COLO668 (cell line): ENCODE measurements at regions not wholly inside any gene's neighbourhood (a gene's known extent, or its start where the extent isn't known, plus 50 kb on each side); places are given as distances from the start of the nearest gene placed in this dataset.
"Not testable (repeated sequence)": the region's sequence is repeated elsewhere in the genome, so short reads cannot be mapped to it uniquely, and the experiment has no call there.

Experiments used
- DNase-seq: peaks from one replicate; lab custom pipeline; 2025; ENCODE audit not compliant: unreplicated experiment; lab: John Stamatoyannopoulos, UW

DNA sequence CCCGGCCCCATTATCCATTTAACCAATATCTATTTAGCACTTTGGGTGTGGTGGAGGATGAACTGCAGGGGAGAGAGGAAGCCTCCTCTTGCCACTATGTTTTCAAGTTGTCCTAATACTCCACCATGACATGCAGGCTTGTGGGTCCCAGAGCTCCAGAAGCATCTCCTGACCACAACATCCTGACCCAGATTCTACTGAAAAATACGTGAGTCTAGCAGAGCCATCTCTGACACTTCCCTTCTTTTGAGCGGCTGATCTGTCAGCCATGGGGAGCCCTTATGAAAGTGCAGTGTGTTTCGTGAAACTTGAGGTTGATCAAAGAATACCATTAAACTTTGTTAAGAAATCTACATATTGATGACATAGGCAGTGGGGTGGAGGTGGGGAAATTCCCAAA is 126.6 kb downstream of the UNC93B1 start:
- not testable (repeated sequence) for DNase-seq

DNA sequence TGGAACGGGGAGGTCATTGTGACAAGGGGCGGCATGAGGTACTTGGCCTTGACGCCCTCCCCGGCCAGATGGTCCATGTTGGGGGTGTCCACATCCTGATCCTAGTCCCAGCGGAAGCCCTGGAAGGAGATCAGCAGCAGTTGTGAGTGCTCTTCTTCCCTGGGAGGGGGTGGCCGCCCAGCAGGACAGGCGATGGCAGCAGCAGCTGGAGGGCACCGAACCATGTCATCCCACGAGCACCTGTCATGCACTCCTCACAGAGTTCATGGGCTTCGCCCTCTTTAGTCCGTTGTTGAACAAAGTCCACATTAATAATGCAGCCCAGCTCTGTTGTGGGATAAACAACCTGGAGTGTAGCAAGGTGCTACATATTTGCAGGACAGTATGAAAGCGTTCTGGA is 130.7 kb downstream of the UNC93B1 start:
- DNase-seq, result peak; percentile 85

DNA sequence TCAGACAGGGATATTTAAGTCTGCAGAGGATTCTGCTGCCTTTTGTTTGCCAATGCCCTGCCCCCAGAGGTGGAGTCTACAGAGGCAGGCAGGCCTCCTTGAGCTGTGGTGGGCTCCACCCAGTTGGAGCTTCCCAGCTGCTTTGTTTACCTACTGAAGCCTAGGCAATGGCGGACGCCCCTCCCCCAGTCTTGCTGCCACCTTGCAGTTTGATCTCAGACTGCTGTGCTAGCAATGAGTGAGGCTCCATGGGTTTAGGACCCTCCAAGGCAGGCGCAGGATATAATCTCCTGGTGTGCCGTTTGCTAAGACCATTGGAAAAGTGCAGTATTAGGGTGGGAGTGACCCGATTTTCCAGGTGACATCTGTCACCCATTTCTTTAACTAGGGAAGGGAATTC is 132.7 kb downstream of the UNC93B1 start:
- peak; percentile 35 for DNase-seq

DNA sequence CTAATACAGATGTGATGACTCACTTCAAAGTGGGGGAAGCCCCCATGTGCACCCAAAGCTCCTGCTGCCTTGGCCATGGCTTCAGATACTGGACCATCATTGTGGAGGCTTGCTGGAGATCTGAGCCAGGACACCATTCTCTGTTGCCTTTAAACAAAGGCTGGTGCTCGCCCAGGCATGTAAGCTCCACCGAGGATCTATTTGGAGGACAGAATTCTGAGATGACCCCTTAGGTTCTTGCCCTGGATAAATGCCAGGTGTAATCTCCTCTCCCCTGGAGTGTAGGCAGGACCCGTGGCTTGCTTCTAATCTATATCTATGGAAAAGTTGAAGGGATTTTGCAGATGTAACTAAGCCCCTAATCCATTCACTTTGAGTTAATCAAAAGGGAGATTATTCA is 141.0 kb downstream of the UNC93B1 start:
- DNase-seq, result not testable (repeated sequence)

DNA sequence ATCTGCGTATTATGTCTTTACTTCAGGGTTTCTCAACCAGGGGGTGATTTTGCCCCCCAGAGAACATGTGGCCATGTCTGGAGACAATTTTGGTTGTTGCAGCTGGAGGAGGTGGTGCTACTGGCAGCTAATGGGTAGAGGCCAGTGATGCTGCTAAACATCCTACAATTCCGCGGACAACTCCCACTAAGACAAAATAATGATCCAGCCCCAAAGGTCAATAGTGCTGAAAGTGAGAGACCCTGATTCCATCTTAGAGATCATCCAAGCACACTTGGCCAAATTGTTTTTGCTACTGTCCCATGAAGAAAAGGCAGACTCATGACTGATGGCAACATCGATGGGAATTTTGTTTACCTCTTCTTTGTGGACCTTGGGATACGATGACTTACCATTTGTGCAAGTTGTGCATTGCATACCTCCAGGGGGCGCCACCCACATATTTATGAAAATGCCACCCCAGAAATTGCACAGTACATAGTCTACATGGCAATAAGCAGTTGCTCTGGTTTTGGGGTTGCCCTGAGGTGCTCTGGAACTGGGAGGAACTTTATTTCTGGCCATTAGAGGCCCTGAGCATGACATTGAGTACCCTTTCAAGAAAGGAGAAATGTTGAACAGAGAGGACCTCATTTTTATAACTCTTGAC is 144.3 kb downstream of the UNC93B1 start:
- DNase-seq, result not testable (repeated sequence)

DNA sequence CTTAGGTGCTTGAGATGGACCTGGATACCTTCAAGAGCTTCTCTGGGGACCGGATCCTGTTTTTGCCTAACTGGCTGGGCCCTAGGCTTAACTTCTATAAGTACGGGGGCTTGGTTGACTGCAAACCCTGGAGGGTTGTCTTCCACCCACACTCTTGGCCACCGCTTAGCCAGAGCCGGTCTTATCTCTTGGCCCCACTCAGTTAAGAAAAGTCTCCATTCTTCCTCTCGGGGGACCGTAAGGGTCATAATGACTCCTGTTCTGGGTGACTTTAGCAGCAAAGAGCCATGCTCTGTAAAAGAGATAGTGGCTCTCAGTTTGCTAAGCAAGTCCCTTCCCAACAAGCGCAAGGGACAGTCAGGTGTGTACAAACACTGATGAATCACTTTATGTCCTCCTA is 153.2 kb downstream of the UNC93B1 start:
- DNase-seq, result not testable (repeated sequence)

DNA sequence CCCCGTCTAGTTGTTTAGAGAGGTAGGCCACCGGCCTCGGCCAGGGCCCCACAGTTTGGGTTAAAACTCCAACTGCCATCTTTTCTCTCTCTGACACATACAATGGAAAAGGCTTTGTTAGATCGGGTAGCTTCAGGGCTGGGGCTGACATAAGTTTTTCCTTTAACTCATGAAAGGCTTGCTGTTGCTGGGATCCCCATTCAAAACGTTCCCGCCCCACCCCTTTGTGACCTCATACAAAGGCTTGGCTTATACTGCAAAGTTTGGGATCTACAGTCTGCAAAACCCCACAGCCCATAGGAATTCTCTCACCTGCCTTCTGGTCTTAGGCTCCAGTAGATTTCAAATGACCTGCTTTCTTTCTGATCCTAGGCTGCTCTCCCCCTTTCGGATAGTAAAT is 154.1 kb downstream of the UNC93B1 start:
- not testable (repeated sequence) for DNase-seq

DNA sequence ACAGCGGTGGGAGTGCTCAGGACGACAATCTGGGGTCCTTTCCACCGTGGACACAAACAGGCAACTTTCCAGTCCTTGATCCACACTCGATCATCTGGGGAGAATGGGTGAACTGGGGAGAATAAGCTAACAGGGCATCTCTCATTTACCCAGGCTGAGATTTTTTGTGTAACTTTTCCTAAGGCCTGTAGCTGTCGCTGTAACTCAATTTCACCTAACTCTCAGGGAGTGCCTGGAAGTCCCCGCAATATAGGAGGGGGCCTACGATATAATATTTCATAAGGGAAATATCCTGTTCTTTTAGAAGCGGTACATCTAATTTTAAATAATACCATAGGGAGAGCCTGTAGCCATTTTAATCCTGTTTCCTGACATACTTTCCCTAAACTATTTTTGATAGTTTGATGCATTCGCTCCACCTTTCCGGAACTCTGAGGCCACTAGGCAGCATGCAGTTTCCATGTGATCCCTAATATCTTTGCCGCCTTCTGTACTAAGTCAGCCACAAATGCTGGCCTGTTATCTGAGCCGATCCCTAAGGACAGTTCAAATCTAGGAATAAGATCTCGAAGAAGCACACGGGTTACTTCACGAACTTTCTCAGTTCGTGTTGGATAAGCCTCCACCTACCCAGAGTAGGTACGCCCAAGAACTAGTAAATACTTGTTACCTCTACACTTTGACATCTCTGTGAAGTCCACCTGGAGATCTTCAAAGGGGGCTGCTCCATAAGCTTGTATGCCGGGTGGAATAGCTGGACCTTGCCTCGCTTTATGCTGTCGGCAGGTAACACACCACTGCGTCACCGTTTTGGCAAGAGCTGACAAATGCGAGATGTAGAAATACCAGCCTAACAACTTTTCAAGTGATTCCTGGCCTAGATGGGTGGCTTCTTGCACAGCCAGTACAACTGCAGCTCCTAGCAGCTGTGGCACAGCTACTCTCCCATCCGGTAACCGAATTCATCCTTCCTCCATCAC is 155.7 kb downstream of the UNC93B1 start:
- not testable (repeated sequence) for DNase-seq

DNA sequence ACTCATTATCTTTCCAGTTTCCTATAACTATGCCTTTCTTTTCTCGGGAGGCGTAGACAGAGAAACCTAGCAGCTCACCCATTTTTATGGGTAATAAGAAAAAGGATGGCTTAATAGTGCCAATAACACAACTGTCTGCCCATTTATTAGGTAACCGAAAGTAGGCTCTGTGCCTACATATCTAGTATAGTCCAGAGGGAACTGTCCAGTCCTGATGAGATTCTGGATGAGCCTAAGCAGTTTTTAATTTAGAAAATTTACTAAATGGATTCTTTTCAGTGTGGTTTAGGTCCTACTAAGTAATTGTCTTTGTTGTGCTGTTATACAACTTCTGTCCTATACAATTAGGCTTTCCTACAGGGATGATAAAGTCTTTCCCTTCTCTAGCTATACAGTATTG is 157.6 kb downstream of the UNC93B1 start:
- DNase-seq, result not testable (repeated sequence)

DNA sequence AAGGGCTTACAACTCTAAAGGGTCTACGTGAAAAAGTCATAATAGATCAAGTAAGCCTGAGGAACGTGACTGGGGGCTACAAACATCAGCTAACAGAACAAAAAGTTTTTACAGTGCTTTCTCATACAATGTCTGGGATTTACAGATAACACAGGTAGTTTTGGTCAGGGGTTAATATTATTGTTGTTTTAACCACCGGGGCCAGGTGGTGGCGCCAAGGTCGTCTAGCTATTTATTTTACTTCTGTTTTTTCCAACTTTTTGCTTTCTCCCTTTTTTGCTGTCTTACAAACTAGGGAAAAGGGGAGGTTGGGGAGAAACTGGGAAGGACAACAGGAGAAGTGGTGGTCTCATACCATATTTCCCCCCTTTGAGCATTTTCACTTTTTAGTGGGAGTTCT is 158.6 kb downstream of the UNC93B1 start:
- not testable (repeated sequence) for DNase-seq

DNA sequence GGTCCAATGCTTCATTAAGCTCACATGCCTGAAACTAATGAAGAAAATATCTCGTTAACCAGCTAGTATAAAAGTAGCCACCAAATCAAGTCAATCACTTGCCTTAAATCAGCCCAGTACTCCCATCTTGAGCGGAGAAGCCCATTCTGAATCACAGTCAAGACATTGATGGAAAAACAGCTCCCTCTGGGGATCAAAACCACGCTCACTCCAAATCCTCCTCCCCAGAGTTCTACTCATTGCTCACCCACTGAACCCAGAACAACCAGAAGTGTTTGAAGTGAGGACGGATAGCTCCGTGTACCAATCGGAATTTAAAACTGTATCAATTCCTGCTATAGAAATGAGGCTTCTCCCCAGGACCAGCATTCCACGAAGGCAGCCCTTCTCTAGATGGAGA is 163.3 kb downstream of the UNC93B1 start:
- not testable (repeated sequence) for DNase-seq

DNA sequence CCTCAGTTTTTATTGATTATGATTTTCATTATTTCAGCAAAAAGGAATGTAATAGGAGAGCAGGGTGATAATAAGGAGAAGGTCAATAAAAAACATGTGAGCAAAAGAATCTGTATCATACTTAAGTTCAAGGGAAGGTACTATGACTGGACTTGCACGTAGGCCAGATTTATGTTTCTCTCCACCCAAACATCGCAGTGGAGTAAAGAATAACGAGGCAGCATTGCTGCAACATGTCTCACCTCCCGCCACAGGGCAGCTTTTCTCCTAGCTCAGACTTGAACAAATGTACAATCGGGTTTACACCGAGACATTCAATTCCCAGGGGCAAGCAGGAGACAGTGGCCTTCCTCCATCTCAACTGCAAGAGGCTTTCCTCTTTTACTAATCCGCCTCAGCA is 155.7 kb upstream of the ALDH3B2 start:
- DNase-seq, result not testable (repeated sequence)

DNA sequence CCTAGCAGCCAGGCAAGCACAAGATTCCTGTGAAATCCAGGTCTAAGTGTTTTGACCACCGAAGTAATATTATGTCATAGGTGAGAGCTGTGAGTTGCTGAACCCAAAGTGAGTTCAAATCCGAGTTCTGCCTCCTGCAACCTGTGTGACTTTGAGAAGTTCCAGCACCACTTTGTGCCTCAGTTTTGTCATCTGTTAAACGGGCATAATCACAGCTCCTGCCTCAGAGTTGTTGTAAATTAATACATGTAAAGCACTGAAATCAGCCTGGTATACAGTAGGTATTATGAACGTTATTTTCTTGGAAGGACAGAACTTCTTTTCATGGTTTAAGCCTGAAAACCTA is 152.5 kb upstream of the ALDH3B2 start:
- not testable (repeated sequence) for DNase-seq

DNA sequence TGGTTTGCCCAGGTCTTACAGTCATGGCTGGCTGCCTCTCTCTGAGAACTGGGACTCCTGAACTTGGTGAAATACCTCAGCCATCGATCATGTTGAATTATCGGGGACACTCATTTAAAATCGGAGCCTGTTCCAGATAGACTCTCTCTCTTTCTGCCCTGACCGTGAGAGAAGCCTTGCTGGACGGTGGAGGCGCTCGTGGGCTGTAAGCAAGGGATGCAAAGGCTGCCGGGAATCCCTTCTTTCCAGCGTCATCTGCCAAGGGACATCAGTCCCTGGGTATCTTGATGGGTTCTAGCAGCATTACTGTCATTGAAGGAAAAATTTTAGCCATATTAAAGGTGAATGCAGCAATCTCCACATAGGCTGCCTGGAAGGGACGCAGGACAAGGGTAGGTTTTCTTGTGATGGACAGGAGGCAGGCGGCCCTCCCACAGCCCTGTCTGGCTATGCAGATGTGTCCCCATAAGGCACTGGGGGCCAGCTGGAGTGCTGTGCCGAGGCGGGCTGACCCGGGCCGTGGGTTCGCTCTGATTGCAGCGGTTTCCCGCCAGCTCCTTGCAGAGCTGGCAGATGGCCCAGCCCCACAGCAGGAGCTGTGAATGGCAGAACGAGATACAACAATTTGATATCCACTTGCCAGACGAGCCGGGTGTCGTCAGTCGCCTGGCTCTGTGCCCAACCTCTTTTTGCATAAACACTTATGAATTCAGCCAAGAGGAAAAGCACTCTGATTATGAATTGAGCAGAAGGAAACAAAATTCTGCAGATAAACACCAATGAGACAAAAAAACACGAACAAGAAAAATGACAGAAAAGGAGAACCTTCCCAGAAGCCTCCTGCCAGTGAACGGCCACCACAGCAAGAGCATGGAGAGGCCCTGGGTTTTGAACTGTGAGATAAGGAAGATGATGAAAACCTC is 151.9 kb upstream of the ALDH3B2 start:
- DNase-seq, result peak; percentile 92

DNA sequence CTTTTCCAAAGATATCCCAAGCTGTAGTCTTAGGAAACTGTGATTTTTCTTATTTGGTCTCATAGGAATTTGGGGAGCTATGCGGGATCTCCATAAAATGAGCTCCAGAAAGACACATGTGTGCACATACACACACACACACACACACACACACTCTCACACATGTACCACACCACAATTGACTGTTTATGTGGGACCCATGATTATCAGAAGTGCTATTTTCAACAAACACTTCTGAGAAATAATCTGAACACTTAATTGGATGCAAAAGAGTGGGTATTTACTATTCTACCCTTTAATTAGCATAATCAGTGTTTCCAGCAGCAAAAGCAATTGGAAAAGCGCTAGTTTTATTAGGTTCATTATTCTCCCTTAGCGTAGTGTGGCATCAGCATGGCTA is 150.4 kb upstream of the ALDH3B2 start:
- not testable (repeated sequence) for DNase-seq

DNA sequence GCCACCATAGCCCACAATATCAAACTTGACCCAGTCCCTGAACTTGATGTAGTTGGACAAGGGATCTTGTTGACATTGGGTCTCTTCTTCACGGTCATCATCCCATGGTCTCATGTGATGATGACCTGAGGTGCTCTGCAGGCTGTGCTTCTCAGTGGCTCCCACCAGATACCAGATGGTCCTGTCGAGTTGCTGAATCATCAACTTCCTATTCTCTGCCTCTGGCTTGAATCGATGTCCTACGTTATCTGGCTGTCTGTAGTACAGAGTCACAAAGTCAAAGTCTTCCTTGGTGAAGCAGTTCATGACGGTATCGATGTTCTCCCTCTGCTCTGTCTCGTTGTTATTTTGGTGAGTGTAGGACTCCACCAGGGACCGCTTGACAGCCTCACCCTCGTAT is 145.7 kb upstream of the ALDH3B2 start:
- DNase-seq, result no peak

DNA sequence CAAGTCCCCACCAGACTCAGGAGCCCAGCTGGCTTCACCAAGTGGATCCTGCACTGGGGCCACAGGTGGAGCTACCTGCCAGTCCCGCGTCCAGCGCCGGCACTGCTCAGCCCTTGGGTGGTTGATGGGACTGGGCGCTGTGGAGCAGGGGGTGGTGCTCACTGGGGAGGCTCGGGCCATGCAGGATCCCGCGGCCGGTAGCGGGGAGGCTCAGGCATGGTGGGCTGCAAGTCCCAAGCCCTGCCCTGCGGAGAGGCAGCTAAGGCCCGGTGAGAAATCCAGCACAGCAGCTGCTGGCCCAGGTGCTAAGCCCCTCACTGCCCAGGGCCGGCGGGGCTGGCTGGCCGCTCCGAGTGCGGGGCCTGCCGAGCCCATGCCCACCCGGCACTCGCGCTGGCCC is 143.1 kb upstream of the ALDH3B2 start:
- DNase-seq, result not testable (repeated sequence)

DNA sequence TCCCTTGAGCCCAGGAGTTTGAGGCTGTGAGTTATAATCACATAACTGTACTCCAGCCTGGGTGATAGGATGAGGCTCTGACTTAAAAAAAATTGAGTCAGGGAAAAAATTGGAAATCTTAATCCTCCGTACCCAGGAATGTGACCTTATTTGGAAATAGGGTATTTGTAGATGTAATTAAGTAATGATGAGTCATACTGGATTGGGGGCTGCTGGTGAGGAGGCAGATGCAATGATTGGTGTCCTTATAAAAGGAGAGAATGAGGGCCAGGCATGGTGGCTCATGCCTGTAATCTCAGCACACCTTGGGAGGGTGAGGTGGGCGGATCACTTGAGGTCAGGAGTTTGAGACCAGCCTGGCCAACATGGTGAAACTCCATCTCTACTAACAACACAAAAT is 134.9 kb upstream of the ALDH3B2 start:
- not testable (repeated sequence) for DNase-seq

DNA sequence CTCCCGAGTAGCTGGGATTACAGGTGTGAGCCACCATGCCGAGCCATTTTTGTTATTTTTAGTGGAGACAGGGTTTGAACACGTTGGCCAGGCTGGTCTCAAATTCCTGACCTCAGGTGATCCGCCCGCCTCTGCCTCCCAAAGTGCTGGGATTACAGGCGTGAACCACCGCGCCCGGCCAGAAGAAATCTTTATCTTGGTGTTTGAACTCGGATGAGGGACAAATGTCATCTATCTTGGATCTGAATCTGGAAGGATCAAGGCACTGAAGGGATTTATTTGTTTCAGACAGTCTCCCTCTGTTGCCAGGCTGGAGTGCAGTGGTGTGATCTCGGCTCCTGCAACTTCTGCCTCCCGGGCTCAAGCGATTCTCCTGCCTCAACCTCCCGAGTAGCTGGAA is 133.5 kb upstream of the ALDH3B2 start:
- not testable (repeated sequence) for DNase-seq

DNA sequence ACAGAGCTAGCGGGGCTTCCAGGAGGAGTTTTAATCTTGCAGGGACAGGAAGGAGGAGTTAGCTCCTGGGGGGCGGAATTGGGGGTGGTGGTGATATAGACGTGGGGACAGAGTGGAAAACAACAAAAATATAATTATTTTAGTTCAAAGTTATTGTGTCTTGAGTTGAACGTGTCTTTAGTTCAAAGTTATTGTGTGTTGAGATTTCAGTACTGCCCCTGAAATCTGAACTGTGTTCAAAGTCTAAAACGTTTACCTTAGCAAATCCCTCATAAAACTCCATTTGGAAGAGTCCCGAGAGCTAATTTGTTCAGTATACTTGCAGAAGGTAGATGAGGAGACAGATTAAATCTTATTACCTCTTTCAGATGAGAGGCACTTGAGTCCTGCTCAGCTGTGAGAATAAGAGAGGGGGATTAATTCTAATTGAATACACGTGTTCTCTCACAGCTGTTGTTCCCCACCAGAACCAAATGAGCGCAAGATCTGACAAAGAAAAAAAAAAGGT is 132.4 kb upstream of the ALDH3B2 start:
- DNase-seq, result not testable (repeated sequence)

DNA sequence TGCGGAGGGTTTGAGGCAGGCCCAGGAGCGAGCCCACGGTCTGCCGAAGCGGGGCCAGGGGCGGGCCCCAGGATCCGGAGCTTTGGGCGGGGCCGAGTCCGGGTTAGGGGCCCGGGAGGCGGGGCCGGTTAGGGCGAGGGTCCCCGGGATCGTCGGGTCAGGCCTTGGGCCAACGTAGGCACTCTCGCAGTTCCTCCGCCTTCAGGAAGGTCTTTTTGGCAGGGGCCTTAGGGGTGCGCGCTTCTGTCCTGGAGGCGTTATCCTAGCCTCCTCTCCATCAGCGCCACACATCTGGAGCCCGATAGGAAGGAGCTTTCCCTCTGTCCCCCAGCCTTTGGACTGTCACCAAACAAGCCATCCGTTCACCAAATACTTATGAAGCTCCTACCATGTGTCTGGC is 131.8 kb upstream of the ALDH3B2 start:
- DNase-seq, result peak; percentile 30
